Stimulated activated CD4-positive, alpha-beta T cell treated with anti-CD3 and anti-CD28 coated beads, Interleukin-4, amount 100 ng/mL, for 1 hour (primary cell): ENCODE measurements at regions not wholly inside any gene's neighbourhood (a gene's known extent, or its start where the extent isn't known, plus 50 kb on each side); places are given as distances from the start of the nearest gene placed in this dataset.

Source experiments
- DNase-seq: peaks from one replicate; pipeline ENCODE4 v3.0.0-alpha.2; 2020

GRCh38 chr15:93614386-93615104 lies 525.5 kb upstream of the RGMA start:
- no peak for DNase-seq

DNA sequence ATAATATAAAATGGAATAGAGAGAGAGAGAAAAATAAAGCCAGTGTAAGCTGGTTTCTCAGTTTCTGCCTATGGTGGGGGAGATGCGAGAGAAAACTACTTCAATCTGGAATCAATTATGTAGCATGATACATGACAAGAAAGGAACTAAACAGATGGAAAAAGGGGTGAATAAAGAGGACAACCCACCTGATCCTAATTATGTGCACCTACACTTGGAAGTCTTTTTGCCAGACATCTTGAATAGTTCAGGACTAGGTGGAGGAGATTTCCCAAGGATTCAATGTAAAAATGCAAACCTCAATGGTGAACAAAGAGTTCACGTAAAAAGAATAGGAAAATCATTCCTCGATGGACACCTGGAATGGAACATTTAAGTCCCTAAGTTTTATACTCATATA lies 524.4 kb upstream of the RGMA start:
- DNase-seq: no peak

GRCh38 chr15:93612953-93613352 lies 523.9 kb upstream of the RGMA start:
- DNase-seq: no peak

GRCh38 chr15:93610944-93611343 lies 521.9 kb upstream of the RGMA start:
- no peak for DNase-seq

GRCh38 chr15:93608643-93609148 lies 519.7 kb upstream of the RGMA start:
- DNase-seq: no peak

DNA sequence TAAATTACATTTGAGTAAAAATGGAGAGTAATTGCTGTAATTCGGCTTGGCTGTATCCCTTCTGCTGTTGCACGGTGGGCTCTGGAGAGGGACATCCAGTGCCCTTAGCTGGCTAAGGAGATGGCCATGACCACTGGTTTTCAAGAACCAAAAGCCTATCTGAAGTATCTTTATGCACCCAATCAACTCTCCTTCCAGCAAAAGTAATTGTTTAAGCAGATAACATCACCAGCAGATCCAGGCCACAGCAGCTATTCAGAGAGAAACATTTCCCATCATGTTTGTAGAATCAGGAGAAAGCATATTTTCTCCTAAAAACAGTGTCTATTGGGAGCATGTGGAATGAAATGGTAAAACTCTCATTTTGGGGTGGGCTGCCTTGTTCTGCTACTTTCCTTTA lies 514.5 kb upstream of the RGMA start:
- DNase-seq: no peak

DNA sequence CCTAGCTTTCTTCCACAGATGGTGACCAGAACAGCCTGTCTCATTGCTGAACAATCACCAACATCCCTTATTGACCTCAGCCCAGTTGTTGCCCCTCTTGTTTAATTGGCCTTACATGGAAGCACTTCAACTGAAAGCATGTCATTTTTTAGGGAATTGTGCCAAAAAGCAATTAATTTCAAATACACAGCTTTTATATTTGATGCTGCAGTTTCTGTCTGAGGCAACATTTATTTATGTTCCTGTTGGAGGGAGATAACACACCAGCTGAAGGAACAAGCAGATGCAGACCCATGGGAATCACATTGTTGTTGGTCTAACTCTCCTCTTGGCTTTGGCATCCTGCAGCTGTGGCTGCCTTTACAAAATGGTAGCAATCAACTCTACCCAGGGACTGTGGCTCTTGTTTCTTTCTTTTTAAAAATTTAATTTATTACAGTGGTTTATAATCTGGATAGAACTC lies 498.1 kb upstream of the RGMA start:
- no peak for DNase-seq

DNA sequence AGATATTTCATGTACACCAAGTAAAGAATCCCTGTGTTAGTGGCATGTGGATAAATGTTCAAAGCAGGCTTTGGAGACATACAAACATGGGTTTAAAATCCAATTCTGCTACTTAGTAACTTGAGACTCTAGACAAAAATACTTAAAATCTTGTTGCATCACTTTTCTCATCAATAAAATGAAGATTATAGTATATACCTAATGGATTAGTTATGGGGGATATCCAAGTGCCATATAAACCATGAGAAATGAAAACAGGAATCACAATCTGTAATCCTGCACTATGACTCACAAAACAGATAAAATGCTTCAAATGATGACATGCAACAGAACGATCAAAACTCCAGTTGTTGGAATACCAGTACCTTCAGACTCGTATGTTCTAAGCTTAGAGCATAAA lies 496.0 kb upstream of the RGMA start:
- no peak for DNase-seq

GRCh38 chr15:93583968-93584367 lies 495.0 kb upstream of the RGMA start:
- DNase-seq: no peak

DNA sequence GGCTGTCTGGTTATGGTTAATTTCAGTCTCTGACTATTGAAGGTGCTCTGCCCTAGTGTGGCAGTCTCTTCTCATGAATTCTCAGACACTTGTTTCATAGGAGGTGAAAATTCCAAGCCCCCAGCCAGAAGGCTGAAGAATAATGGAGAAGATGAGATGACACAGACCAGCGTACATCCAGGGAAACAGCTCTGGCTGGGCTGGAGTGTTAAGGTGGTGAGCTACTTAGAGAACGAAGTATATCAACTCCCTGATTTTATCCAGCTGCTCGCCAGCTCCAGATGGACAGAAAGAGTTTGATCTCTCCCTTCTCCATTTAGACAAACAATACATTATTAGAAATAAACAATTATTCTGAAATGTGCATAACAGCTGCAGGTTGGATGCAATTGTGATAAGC lies 494.5 kb upstream of the RGMA start:
- DNase-seq: no peak

- DNase-seq: no peak
These were observed 481.5 kb upstream of the RGMA start for GRCh38 chr15:93570527-93570926.

DNA sequence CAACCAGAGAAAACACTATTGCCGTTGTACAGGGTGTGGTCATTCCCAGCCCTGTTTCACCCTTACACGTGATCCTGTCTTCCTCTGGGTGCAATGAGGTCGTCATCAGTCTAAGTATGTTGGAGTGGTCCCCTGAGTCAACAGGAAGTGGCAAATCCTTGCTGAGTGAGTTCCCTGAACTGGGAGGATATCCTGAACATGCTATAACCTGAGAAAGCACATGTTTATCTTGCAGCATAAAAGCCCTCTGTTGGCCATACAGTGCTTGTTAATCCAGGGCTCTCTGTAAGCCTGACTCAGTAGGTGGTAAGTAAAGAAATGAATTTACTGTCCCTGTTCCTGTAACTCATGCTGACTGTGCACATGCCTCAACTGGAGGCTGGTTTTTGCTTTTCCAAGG lies 477.8 kb upstream of the RGMA start:
- no peak for DNase-seq

DNA sequence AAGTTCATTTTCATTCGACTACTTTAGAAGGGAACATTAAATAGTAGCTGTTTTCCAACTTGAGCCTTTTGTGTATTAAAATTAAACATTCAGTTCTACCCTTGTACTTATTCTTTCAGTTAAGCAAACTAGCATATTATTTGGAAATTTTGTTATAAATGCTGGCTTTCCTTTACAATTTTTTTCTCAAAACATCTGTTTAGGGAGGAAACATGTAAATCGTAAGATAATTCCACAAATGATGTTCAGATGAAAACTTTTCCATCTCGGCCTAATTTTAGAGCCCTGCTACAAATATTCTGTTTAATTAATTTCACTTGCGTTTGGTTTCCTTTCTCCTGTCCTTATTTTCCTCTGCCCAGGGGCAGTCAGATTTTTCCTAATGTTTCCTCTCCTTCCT lies 476.2 kb upstream of the RGMA start:
- no peak for DNase-seq

DNA sequence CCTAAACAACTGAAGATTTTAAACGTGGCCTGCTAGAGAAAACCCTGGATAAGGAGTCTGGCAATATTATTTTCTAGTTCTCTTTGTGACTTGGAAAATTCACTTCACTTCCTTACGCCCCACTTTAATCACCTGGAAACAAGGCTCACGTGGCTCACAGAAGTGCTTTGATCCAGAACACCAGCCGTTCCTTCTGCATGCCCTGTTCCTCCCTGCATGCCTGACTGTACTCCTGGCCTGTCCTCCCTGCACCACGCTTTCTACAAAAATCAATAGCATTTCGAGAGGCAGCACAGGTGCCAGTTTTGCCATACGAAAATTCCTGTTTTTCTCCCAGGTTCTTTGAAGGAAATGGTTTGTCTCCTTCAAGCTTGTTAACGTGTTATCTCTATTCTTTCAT lies 474.2 kb upstream of the RGMA start:
- DNase-seq: no peak

- DNase-seq: no peak
These were observed 473.5 kb upstream of the RGMA start for GRCh38 chr15:93562395-93563123.

DNA sequence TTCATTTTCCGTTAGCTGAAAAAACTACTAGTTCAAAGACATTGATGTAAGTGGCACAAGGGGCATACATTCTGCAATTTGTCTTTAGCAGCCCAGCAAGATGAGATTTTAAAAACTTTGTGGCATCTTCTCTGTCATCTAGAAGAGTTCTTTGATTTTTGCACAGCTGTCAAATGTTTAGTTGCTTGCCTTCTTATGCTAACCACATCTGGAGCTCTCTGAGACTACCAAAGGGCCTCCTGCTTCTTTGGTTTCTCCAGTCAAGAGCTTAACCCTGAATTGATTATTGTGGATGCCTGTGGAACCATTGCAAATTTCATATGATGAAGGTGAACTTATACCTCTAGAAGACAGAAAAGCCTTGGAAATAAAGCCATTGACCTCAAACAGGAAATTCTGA lies 468.7 kb upstream of the RGMA start:
- no peak for DNase-seq

DNA sequence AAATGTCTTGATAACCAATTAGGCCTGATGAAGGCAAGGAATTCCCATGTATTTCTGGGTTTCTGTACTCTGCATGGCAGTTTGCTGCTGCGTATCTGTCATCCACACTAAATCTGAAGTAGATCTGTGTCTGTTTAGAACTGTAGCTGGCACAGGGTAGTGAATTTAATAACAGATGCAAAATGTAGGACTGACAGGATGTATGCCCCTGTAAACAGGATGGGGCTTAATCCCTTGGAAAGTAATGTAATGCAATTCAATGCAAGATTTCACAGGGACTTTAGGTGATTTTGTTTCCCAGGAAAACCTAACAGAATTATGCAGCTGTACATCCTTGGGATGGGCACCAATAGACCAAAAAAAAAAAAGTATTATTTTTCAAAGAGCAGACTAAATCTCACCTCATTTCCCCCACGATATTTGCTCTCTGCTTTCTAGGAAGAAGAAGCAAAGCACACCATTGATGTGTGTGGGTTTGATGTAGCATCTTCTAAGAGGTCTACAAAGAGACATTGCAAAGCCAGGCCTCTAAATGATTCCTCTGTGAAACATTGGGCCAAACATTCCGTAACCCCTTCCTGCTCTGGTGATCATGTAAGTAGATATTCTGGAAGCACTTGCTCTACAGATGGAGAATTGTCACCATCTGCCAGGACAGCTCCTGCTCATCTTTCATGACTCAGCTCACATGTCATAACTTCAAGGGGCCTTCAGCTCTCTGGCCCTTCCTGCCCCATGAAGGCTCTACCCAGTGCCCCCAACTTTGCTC lies 464.3 kb upstream of the RGMA start:
- DNase-seq: no peak

- no peak for DNase-seq
These were observed 454.1 kb upstream of the RGMA start for GRCh38 chr15:93543093-93543492.

DNA sequence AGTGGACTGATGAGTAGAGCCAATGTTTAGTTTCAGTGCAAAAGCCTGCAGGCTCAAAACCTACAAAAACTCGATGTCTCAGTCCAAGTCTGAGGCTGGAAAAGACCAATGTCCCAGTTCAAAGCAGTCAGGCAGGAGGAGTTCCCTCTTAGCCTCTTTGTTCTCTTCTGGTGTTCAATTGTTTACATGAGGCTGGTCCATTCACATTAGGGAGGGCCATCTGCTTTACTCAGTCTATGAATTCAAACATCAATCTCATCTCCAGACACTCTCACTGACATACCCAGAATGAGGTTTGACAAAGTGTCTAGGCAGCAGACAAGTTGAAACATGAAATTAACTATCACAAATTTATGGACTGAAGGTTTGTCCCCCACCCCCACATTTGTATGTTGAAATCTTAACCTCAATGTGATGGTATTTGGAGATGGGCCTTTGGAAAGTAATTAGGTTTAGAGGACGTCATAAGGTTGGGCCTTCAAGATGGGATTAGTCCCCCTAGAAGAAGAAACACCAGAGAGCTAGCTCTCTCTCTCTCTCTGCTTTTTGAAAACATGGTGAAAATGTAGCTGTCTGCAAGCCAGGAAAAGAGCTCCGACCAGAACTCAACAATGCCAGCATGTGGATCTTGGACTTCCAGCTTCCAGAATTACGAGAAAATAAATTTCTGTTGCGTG lies 438.5 kb upstream of the RGMA start:
- no peak for DNase-seq

DNA sequence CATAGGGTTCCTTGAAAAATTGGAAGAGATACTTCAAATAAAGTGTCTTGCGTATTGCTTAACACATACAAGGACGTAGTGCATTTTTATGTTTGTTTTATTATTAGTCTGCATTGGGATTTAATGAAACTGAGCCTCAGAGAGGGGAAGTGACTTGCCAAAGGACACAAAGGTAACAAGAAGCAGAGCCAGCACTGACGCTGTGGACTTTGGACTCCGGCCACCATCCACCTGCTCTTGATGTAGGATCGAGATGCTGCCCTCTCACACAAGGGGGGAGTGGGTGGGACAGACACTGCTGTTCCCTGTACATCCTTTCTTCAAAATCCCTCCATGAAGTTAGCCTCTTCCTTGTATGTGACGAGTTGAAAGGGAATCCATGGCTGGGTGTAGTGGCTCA lies 435.4 kb upstream of the RGMA start:
- DNase-seq: no peak

- DNase-seq: no peak
These were observed 434.5 kb upstream of the RGMA start for GRCh38 chr15:93523481-93523880.

- no peak for DNase-seq
These were observed 431.2 kb upstream of the RGMA start for GRCh38 chr15:93520206-93520605.

DNA sequence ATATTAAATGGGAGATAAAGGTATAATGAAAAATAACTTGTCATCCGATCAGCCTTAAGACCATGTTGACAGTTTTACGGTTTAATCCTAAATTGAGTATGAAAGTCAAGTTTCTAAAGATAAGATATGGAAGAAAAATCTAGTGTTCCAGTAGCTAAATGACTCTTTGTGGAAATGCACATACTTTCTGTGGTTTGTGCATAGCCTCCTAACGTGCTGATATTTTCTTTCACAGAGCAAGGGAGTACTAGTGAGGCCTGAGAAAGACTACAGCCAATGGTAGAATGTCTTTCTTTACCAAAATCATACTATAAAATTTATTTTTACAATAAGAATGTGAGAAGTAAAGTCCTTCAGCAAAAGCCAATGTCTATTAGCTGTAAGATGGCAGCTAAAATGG lies 430.6 kb upstream of the RGMA start:
- DNase-seq: no peak
